ENCODE measurements at regions not wholly inside any gene's neighbourhood (a gene's known extent, or its start where the extent isn't known, plus 50 kb on each side); places are given as distances from the start of the nearest gene placed in this dataset.

GRCh38 chr4:125184116-125184515, 130.6 kb upstream of the FAT4 start:
- Histone ChIP-seq H3K9me3 (replicated peaks; ENCODE audit: control insufficient read depth, insufficient read depth, low read length) (no peaks in the 10 kb centered on the region), H3K36me3 (ENCODE audit: control insufficient read depth in 2 of 2, insufficient read depth in 2 of 2, low read length in 1 of 2) (no peaks in the 10 kb centered on the region), H3K4me2 (ENCODE audit: control insufficient read depth, insufficient read depth) (no peak overlapping the region), H3K4me1 (ENCODE audit: control insufficient read depth, insufficient read depth, low read length) (no peaks in the 10 kb centered on the region), H3K9ac (ENCODE audit: control insufficient read depth, insufficient read depth, low read length) (no peak overlapping the region), H3K4me3 (no peak overlapping the region), H3K79me2 (ENCODE audit: control insufficient read depth, insufficient read depth, low read length) (no peaks in the 10 kb centered on the region), H3K27me3 (replicated peaks in 1 of 2; ENCODE audit: control insufficient read depth in 2 of 2, insufficient read depth in 2 of 2, low read length in 1 of 2) (no peaks in the 10 kb centered on the region), H4K20me1 (ENCODE audit: control insufficient read depth, insufficient read depth) (no peaks in the 10 kb centered on the region), H2AFZ (ENCODE audit: control insufficient read depth, low read depth, low read length) (no peak overlapping the region), H3K27ac (ENCODE audit: control insufficient read depth, insufficient read depth) (no peak overlapping the region)
- CTCF ChIA-PET = no interaction called here
- WGBS (ENCODE audit: insufficient coverage, insufficient replicate concordance, low lambda C conversion rate, missing lambda C conversion rate) = 0% methylated on average over 3 of the region's 3 CpGs
- in situ Hi-C loops (cut with MboI) (no loop called here), intact Hi-C loops (cut with micrococcal nuclease; ENCODE audit: unreplicated experiment) (no loop called here)
- no peak for ATAC-seq
- FAIRE-seq = no peak
- no peak for DNase-seq (ENCODE audit: low read depth, low spot score)
- SMC1A ChIA-PET (ENCODE audit: uncharacterized antibody, unreplicated experiment) = no interaction called here
- no TSS peak for BruUV-seq (replicated peaks)
- RAD21 ChIA-PET (ENCODE audit: unreplicated experiment) = no interaction called here
- TF ChIP-seq FOXK2 (IDR thresholded peaks at IDR 0.05) (no peak), SMAD5 (IDR thresholded peaks at IDR 0.05; ENCODE audit: low read depth) (no peak), EZH2 (IDR thresholded peaks at IDR 0.05; ENCODE audit: borderline replicate concordance, control insufficient read depth, low read depth, low read length) (no peak), ZNF24 (IDR thresholded peaks at IDR 0.05) (no peak), JUND (IDR thresholded peaks at IDR 0.05; ENCODE audit: low read depth, low read length) (no peak), SKIL (IDR thresholded peaks at IDR 0.05; ENCODE audit: low read depth, poor library complexity, severe bottlenecking) (no peak), RELB (IDR thresholded peaks at IDR 0.05; ENCODE audit: low read depth) (no peak), PRDM15 (CRISPR knock-in tag; IDR thresholded peaks at IDR 0.05) (no peak), HDAC6 (IDR thresholded peaks at IDR 0.05; ENCODE audit: unreplicated experiment) (no peak), ZSCAN29 (IDR thresholded peaks at IDR 0.05) (no peak), SMARCA5 (IDR thresholded peaks at IDR 0.05) (no peak), USF2 (IDR thresholded peaks at IDR 0.05; ENCODE audit: borderline replicate concordance, low read depth, low read length) (no peak)
- POLR2A ChIA-PET = interaction anchor here (0.6 kb wide), 1 partner anchor 18 kb away, joined by 4 read pairs; no protein-coding TSS in a partner anchor

All from GM12878 (cell line).